Lower leg skin (tissue), 3 donors: ENCODE measurements at regions not wholly inside any gene's neighbourhood (a gene's known extent, or its start where the extent isn't known, plus 50 kb on each side); places are given as distances from the start of the nearest gene placed in this dataset.

Experiments
- POLR2A ChIP-seq, 2 donors: fragments of 450-650 bp; IDR thresholded peaks; one replicate each; pipeline ENCODE4 v1.6.1; 2016 to 2017; ENCODE audit warnings: antibody characterized with exemption in 2 of 2, mild to moderate bottlenecking in 1 of 2, moderate library complexity in 1 of 2
- TF ChIP-seq, protein P1 (sequence below), 3 donors: fragments of 450-650 bp; IDR thresholded peaks; one replicate each; pipeline ENCODE4 v1.5.1; 2016; ENCODE audit warnings: antibody characterized with exemption in 3 of 3, mild to moderate bottlenecking in 3 of 3, moderate library complexity in 2 of 3

- TF ChIP-seq, protein P1, sequence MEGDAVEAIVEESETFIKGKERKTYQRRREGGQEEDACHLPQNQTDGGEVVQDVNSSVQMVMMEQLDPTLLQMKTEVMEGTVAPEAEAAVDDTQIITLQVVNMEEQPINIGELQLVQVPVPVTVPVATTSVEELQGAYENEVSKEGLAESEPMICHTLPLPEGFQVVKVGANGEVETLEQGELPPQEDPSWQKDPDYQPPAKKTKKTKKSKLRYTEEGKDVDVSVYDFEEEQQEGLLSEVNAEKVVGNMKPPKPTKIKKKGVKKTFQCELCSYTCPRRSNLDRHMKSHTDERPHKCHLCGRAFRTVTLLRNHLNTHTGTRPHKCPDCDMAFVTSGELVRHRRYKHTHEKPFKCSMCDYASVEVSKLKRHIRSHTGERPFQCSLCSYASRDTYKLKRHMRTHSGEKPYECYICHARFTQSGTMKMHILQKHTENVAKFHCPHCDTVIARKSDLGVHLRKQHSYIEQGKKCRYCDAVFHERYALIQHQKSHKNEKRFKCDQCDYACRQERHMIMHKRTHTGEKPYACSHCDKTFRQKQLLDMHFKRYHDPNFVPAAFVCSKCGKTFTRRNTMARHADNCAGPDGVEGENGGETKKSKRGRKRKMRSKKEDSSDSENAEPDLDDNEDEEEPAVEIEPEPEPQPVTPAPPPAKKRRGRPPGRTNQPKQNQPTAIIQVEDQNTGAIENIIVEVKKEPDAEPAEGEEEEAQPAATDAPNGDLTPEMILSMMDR (IDR thresholded peaks at IDR 0.05) = no peak
- TF ChIP-seq POLR2A (IDR thresholded peaks at IDR 0.05) = no peak
Observed at GRCh38 chr6:54057058-54057457, 54.2 kb upstream of the MLIP start.
